ENCODE measurements at regions not wholly inside any gene's neighbourhood (a gene's known extent, or its start where the extent isn't known, plus 50 kb on each side); places are given as distances from the start of the nearest gene placed in this dataset.

DNA sequence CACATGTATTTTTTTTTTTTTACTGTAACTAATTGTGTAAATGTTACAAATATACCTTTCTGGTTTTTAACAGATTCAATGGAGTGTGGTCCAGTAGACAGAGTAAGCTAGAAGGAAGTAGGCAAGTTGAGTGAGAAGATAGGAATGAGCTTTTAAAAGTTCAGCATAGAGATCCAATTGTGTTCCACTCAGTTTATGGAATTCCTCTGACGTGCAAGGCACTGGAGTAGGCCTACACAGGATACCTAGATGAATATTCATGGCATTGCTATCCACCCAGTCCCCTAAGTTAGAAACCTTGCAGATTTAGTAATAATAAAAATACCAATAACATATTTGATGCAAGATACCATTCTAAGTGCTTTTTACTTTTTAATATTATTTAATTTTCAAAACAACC is 225.6 kb upstream of the ARID2 start:
- Histone ChIP-seq H3K4me2 (replicated peaks; ENCODE audit: extremely low read depth, low read length, poor library complexity, severe bottlenecking) (no peak overlapping the region), H3K27ac (ENCODE audit: low read depth in 1 of 2, low read length in 2 of 2) (no peak overlapping the region), H3K4me3 (replicated peaks in 1 of 3; ENCODE audit: low read depth in 2 of 3, low read length in 3 of 3) (no peak overlapping the region), H3K4me1 (ENCODE audit: control insufficient read depth in 1 of 2, insufficient read depth in 2 of 2, low read length in 2 of 2) (peaks cover 0 to 2% of the 10 kb centered on the region in 2 donors), H3K36me3 (replicated peaks in 1 of 2; ENCODE audit: control insufficient read depth in 1 of 2, insufficient read depth in 2 of 2, low read length in 2 of 2) (no peaks in the 10 kb centered on the region), H3K79me2 (ENCODE audit: insufficient read depth, low read length) (no peaks in the 10 kb centered on the region), H2AFZ (ENCODE audit: insufficient read depth, low read depth, low read length, poor library complexity, severe bottlenecking) (no peak overlapping the region), H3K9me3 (replicated peaks in 1 of 2; ENCODE audit: control insufficient read depth in 1 of 2, insufficient read depth in 1 of 2, low read length in 2 of 2) (no peaks in the 10 kb centered on the region), H3K27me3 (ENCODE audit: control insufficient read depth in 2 of 2, insufficient read depth in 2 of 2, low read length in 2 of 2) (no peaks in the 10 kb centered on the region), H4K20me1 (ENCODE audit: insufficient read depth, low read length) (no peaks in the 10 kb centered on the region), H3K9ac (ENCODE audit: insufficient read depth, low read length, poor library complexity, severe bottlenecking) (no peak overlapping the region)
- Mint-ChIP-seq H3K4me1 (peaks cover 9% of the 10 kb centered on the region), H3K36me3 (no peaks in the 10 kb centered on the region), H3K27me3 (ENCODE audit: low read depth in 3 of 3) (no peaks in the 10 kb centered on the region), H3K4me3 (no peak overlapping the region), H3K9me3 (peaks cover 0 to 4% (median 0%) of the 10 kb centered on the region in 7 donors), H3K27ac (no peak overlapping the region)
- DNase-seq, result no peak
- no CpG with 5 or more reads among the region's 1 CpG for WGBS (ENCODE audit: insufficient coverage)
- TF ChIP-seq, protein P1, sequence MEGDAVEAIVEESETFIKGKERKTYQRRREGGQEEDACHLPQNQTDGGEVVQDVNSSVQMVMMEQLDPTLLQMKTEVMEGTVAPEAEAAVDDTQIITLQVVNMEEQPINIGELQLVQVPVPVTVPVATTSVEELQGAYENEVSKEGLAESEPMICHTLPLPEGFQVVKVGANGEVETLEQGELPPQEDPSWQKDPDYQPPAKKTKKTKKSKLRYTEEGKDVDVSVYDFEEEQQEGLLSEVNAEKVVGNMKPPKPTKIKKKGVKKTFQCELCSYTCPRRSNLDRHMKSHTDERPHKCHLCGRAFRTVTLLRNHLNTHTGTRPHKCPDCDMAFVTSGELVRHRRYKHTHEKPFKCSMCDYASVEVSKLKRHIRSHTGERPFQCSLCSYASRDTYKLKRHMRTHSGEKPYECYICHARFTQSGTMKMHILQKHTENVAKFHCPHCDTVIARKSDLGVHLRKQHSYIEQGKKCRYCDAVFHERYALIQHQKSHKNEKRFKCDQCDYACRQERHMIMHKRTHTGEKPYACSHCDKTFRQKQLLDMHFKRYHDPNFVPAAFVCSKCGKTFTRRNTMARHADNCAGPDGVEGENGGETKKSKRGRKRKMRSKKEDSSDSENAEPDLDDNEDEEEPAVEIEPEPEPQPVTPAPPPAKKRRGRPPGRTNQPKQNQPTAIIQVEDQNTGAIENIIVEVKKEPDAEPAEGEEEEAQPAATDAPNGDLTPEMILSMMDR (IDR thresholded peaks at IDR 0.05), result no peak
- intact Hi-C loops (cut with micrococcal nuclease), result no loop called here

DNA sequence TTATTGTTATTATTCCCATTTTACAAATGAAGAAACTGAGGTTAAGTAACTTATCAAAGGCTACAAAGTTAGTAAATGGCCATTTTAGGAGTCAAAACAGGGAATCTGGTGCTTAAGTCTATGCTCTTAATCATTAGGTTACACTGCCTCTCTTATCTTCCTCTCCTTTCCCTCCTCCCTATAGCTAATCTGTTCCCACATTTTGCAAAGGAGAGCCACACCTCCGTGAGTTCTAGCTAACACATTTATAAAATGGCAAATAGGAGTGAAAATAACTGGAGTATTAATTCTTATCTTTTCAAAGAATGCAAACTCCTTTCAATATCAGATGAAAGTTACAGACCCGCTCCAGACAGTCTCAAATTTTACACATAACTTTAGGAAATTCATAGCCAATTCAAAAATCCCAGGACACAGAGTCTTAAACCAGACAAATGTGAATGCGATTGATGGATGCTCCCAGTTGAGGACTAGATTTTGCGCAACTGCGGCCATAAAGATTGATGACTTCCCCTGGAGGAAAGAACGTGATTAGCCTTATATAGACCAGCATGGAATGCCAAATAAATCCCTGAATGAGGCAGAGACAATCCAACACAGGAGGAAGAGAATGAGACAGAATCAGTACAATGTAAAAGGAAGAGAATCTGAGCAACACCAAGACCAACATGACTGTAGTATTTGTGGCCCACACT is 225.0 kb upstream of the ARID2 start:
- H3K27ac ChIP-seq (ENCODE audit: low read depth in 1 of 2, low read length in 2 of 2), result no peak overlapping the region
- no peaks in the 10 kb centered on the region for H3K36me3 ChIP-seq (replicated peaks in 1 of 2; ENCODE audit: control insufficient read depth in 1 of 2, insufficient read depth in 2 of 2, low read length in 2 of 2)
- 93% methylated on average over 3 of the region's 6 CpGs for WGBS (ENCODE audit: insufficient coverage)
- Mint-ChIP-seq H3K36me3 (no peaks in the 10 kb centered on the region), H3K4me1 (peaks cover 15% of the 10 kb centered on the region), H3K27me3 (ENCODE audit: low read depth in 3 of 3) (no peaks in the 10 kb centered on the region), H3K9me3 (peaks cover 0 to 4% (median 0%) of the 10 kb centered on the region in 7 donors), H3K27ac (no peak overlapping the region), H3K4me3 (no peak overlapping the region)
- H3K79me2 ChIP-seq (ENCODE audit: insufficient read depth, low read length), result no peaks in the 10 kb centered on the region
- DNase-seq, result no peak
- no peak overlapping the region for H3K4me2 ChIP-seq (replicated peaks; ENCODE audit: extremely low read depth, low read length, poor library complexity, severe bottlenecking)
- TF ChIP-seq, protein P1 (IDR thresholded peaks at IDR 0.05), result no peak
- H3K4me3 ChIP-seq (replicated peaks in 1 of 3; ENCODE audit: low read depth in 2 of 3, low read length in 3 of 3), result no peak overlapping the region
- H3K9me3 ChIP-seq (replicated peaks in 1 of 2; ENCODE audit: control insufficient read depth in 1 of 2, insufficient read depth in 1 of 2, low read length in 2 of 2), result no peaks in the 10 kb centered on the region
- H3K9ac ChIP-seq (ENCODE audit: insufficient read depth, low read length, poor library complexity, severe bottlenecking), result no peak overlapping the region
- H3K27me3 ChIP-seq (ENCODE audit: control insufficient read depth in 2 of 2, insufficient read depth in 2 of 2, low read length in 2 of 2), result no peaks in the 10 kb centered on the region
- H3K4me1 ChIP-seq (ENCODE audit: control insufficient read depth in 1 of 2, insufficient read depth in 2 of 2, low read length in 2 of 2), result peaks cover 0 to 7% of the 10 kb centered on the region in 2 donors
- no peaks in the 10 kb centered on the region for H4K20me1 ChIP-seq (ENCODE audit: insufficient read depth, low read length)
- intact Hi-C loops (cut with micrococcal nuclease), result no loop called here
- H2AFZ ChIP-seq (ENCODE audit: insufficient read depth, low read depth, low read length, poor library complexity, severe bottlenecking), result no peak overlapping the region

Measured in CD14-positive monocyte (primary cell).